ENCODE measurements at regions not wholly inside any gene's neighbourhood (a gene's known extent, or its start where the extent isn't known, plus 50 kb on each side); places are given as distances from the start of the nearest gene placed in this dataset.

GRCh38 chr5:145708169-145708568, 127.0 kb downstream of the PRELID2 start:
- no peak for DNase-seq

DNA sequence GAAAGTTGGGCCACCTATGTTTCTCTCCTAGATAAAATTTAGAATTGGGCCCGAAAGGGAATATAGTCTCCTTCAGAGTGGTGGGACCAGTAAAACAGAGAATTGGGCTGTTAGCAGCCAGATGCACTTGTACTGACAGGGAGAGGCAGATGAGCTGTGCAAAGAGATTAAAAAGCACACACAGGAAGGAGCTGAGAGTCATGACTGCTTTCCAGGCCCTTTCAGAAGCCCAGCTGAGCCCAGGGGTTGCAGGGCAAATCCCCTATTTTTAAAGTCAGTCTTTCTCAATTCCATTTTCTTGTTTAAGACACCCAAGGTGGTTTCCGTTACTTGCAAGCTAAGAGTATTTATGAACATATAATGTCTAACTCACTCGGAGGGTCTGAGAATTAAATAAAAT, 130.4 kb downstream of the PRELID2 start:
- no peak for DNase-seq

GRCh38 chr5:145703856-145704255, 131.3 kb downstream of the PRELID2 start:
- DNase-seq, result no peak

DNA sequence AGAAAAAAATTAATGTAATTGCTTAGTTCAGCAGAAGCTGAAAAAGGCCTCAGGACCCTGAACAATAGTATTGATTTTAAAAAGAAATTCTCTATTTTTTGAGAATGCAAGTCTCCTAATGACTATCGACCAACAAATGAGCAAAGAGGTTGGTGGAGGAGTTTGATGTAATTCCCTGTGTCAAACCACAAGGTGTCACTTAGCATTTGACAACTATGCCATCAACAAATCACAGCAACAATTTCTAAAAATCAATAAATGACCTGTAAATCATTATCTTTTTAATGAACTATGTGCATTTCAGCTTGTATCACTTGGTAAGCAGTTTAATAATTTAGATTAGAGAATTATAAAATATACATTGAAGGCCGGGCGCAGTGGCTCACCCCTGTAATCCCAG, 133.7 kb downstream of the PRELID2 start:
- DNase-seq, result no peak

DNA sequence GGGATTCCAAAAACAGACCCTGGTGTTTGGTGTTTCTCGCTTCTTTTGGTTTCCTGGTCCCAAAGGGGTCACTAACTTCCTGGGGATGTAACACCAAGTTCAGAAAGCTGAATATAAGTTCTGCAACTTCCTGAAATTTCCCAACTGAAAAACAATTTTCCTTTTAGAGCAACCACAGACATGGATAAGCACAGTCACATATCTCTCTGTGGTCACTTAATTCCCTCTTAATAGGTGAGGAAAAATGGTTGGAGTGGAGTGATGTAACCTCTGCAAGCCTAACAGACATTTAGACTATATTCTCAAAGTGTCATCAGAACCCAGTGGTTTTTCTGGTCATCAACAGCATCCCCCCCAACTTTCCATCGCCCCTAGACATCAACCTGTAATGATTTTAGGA, 135.3 kb downstream of the PRELID2 start:
- peak; percentile 10 for DNase-seq

- peak; percentile 43 for DNase-seq
Measured at GRCh38 chr5:145697251-145697990, 137.7 kb downstream of the PRELID2 start.

DNA sequence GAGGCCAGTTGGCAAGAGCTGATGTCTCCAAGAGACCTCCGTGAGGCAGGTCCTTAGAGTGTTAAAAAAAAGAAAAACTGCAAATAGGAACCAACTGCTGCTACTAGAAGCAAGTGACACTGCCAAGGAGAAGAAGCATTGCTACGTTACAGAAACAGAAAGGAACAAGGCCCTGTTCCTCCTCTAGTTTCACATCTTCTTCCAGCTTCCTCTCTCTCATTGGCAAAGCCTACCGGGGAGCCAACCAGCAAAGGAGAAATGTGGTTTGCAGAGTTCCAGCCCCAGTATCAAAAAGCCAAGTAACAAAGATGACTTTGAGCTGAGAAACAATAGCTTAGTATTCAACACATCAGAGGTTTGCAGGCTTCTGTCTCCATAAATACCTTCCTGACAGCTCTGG, 145.9 kb downstream of the PRELID2 start:
- DNase-seq, result no peak

GRCh38 chr5:145687943-145688342, 147.2 kb downstream of the PRELID2 start:
- no peak for DNase-seq

- DNase-seq, result no peak
Measured at GRCh38 chr5:145685417-145685816, 149.7 kb downstream of the PRELID2 start.

DNA sequence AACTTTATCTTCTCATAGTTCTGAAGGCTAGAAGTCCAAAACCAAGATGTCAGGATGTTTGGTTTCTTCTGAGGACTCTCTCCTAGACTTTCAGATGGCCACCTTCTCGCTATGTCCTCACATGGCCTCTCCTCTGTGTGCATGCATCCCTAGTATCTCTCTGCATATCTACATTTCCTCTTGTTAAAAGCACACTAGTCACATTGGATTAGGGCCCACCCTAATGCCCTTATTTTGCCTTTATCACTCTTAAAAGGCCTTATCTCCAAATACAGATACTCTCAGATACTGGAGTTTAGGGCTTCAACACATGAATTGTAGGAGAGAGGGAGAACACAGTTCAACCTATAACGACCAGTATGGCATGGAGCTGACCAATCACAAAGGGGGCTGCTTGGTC, 151.7 kb downstream of the PRELID2 start:
- DNase-seq, result no peak

GRCh38 chr5:145682197-145682899, 152.8 kb downstream of the PRELID2 start:
- no peak for DNase-seq

GRCh38 chr5:145681686-145682085, 153.5 kb downstream of the PRELID2 start:
- peak; percentile 69 for DNase-seq

DNA sequence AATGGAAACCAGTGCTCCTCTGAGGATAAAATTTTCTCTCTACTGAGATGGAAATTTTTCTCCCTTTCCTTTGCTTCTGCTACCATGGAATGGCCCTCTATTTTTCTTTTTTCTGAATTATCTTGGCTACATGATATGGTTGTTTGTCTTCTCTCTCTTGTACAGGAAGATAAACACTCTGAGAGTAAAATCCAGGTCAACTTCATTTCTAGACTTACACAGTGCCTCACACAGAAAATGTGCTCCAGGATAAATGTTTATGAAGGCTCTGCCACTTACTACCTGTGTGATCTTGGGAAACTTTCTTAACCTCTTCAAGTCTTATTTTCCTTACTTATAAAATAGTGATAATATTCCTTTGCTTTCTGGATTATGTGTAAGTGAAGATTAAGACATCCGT, 153.9 kb downstream of the PRELID2 start:
- DNase-seq, result no peak

DNA sequence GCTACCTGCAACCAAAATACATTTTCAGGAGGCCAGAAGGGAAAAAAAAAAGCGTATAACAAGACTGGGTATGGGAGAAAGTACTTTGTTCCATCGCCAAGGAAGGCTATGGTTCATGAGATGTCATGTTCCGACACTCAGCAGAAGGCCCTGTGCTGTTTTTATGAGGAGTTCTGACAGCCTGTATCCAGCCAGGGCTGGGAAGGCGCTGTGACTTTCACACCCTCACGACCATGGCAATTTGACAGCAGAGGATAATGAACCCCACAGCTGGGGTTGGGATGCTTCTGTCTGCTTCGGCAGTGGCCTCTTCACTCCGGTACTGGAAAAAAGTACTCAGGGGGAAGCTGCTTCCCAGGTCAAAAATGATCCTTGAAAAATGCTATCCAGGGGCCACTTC, 154.4 kb downstream of the PRELID2 start:
- DNase-seq, result no peak

DNA sequence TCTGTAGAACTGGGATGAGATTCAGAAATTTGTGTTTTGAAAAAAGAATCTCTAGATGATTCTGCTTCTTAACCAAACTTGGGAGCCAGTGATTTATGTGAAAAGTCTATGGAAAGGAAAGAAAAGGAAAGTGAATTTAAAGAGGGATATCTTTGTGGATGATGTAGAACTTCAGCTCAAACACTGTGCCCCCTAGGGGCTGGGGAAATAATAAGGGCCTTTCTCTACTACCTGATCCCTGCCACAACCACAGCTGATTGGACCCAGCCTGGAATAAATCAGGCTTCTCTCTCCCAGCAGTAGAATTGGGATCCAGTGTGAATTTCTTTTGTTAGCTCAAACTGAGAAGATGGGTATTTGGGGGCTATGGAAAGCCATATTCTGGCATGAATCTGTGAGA, 155.0 kb downstream of the PRELID2 start:
- DNase-seq, result no peak

DNA sequence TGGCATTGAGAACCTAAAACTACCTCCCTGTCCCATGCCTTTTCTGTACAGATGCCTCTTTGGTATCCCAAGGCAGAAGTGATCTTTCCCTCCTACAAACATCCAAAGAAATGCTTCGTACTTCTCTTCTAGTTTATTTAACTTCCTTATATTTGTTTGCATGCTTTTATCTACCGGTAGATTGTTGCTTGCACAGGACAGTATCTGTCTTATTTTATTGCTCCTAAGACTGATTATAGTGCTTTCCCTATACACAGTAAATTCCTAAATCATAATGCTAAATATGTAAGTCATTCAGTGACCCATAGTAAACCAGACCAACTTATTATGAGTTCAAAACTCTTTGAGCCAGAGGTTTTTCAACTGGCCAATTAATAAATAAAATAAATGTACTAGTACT, 156.9 kb downstream of the PRELID2 start:
- no peak for DNase-seq

DNA sequence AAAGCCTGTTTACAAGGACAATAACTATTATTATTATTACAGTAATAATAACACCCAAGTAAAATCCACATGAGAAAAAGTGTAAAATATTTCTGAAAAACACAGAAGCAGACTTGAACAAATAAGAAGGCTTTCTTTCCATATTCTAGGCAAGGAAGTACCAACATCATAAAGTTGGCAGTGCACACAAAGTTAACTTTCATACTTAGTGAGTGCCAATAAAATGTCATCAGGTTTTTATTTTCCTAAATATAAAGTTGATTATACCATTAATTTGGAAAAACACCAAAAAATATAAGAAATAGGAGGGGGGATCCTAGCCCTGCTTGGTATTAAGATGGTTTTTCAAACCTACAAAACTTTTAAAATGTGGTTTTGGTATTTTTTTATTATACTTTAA, 161.4 kb downstream of the PRELID2 start:
- no peak for DNase-seq

DNA sequence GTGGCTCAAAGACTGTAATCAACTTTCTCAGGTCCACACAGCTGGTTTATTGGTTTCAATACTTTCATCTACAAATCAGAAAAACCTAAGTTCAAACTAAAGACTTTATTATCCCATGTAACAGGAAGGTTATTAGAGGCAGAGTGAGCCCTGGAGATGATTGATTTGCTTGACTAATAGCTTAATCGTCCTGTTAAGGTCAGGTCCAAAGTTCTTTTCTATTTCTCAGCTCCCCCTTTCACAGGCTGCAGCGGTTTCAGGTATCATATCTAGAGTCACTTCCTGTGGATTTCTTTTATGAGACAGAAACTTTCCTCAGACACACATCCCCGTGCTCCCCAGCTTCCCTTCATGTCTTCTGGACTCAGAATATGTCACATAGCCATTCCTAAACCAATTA, 166.4 kb downstream of the PRELID2 start:
- DNase-seq, result no peak

DNA sequence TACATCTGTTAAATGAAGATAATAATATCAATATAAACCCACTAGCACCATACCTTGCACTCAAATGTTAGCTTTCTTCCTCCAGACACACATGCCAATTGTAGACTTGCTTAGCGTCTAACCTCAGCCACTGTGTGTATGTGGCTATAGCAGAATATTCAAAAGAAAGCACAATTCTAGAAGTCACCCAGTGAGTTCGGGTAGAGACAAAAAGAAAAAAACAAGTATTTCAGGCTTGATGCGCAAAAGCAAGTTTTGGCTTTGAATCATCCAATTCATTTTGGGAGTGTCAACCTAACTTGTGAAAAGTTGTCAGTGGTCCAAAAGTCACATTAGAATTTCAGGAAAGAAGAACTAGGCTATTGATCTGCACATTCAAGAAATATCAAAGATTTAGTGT, 167.4 kb downstream of the PRELID2 start:
- DNase-seq, result no peak

GRCh38 chr5:145666591-145666990, 168.6 kb downstream of the PRELID2 start:
- DNase-seq, result no peak

- DNase-seq, result no peak
Measured at GRCh38 chr5:145661737-145662485, 173.2 kb downstream of the PRELID2 start.

DNA sequence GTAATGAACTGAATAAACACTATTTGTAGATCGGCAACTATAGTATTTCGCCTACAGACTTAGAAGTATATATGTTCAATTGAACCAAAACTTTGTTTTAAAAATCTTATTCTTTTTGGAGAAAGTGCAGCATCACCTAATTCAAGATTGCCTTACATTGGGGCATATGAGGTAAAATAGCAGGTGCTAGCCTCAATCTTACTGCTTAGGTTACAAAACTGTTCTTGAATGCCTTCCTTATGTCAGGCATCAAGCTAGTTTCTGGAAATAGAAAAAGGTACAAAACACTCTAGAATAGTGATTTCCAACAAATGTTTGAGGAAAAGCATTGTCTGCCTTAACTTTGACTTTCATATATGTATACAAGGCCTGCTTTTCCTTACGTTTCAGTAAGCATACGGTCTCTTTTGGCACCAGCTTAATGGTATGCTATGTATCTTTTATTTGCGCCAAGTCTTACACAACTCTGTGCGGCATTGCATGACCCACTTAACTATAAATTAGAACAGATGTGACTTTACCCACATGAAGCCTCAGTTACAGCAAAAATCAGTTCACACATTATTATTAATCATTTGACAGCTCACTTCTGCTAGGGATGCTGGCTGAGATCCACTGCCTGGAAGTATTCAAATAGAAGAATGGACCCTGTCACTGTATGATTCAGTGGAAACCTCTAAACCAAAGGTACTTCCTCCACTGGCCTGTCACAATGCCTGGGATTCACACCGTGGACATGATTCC, 174.1 kb downstream of the PRELID2 start:
- peak; percentile 86 for DNase-seq

- DNase-seq, result no peak
Measured at GRCh38 chr5:145658435-145658834, 176.7 kb downstream of the PRELID2 start.
